AG09319 (cell line): ENCODE measurements at regions not wholly inside any gene's neighbourhood (a gene's known extent, or its start where the extent isn't known, plus 50 kb on each side); places are given as distances from the start of the nearest gene placed in this dataset.
"Not testable (repeated sequence)": the region's sequence is repeated elsewhere in the genome, so short reads cannot be mapped to it uniquely, and the experiment has no call there.

Source experiments
- DNase-seq: peaks from one replicate; pipeline ENCODE4 v3.0.0-alpha.2; 2010; ENCODE audit warnings: low read depth; ENCODE audit errors: extremely low read depth
- TF ChIP-seq, protein P1 (sequence below): IDR thresholded peaks from 2 replicates; pipeline ENCODE4 v1.5.1; 2011; ENCODE audit warnings: low read depth, mild to moderate bottlenecking, inconsistent platforms, low read length, moderate library complexity

DNA sequence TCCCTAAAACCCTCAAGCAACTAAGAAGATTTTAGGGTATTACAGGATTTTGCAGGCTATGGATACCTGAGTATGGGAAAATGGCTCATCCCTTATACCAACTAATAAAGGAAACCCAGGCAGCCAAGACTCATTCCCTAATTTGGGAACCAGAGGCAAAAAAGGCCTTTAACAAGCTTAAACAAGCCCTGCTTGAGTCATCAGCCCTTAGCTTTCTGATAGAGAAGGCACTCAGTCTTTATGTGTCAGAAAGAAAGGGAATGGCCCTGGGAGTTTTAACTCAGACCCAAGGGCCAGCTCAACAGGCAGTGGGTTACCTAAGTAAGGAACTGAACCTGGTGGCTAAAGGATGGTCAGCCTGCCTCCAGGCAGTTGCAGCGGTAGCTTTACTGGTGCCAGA is 96.9 kb upstream of the RMP24 start:
- TF ChIP-seq, protein P1, sequence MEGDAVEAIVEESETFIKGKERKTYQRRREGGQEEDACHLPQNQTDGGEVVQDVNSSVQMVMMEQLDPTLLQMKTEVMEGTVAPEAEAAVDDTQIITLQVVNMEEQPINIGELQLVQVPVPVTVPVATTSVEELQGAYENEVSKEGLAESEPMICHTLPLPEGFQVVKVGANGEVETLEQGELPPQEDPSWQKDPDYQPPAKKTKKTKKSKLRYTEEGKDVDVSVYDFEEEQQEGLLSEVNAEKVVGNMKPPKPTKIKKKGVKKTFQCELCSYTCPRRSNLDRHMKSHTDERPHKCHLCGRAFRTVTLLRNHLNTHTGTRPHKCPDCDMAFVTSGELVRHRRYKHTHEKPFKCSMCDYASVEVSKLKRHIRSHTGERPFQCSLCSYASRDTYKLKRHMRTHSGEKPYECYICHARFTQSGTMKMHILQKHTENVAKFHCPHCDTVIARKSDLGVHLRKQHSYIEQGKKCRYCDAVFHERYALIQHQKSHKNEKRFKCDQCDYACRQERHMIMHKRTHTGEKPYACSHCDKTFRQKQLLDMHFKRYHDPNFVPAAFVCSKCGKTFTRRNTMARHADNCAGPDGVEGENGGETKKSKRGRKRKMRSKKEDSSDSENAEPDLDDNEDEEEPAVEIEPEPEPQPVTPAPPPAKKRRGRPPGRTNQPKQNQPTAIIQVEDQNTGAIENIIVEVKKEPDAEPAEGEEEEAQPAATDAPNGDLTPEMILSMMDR = no peak
- DNase-seq = no peak

DNA sequence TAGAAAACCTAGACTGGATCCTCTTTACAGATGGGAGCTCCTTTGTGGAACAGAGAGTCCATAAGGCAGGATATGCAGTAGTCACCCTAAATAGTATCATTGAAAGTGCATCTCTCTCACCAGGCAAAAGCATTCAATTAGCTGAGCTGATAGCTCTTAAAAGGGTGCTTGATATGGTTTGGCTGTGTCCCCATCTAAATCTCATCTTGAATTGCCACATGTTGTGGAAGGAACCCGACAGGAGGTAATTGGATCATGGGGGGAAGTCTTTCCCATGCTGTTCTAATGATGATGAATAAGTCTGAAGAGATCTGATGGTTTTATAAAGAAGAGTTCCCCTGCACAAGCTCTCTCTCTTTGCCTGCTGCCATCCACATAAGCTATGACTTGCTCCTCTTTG is 96.2 kb upstream of the RMP24 start:
- TF ChIP-seq, protein P1 = no peak
- DNase-seq = no peak

DNA sequence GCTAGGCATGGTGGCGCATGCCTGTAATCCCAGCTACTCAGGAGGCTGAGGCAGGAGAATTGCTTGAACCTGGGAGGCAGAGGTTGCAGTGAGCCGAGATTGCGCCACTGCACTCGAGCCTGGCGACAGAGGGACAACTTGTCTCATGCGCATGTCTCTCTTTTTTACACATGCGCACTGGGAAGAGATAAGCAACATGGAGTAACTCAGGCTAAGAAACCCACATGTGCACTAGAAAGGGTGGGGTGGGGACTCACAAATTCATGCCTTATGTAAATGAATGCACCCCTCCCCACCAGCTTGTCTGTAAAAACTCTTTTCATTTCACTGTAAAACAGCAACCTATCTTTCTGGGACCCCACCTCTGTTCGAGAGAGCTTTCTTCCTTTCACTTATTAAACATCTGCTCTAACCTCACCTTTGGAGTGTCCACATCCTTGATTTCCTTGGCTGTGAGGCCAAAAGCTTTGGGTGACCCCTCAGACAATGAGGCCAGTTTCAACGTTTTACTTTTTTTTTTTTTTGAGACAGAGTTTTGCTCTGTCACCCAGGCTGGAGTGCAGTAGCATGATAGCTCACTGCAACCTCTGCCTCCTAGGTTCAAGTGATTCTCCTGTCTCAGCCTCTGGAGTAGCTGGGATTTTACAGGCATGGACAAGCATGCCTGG is 91.6 kb upstream of the RMP24 start:
- DNase-seq = no peak
- TF ChIP-seq, protein P1 = no peak

DNA sequence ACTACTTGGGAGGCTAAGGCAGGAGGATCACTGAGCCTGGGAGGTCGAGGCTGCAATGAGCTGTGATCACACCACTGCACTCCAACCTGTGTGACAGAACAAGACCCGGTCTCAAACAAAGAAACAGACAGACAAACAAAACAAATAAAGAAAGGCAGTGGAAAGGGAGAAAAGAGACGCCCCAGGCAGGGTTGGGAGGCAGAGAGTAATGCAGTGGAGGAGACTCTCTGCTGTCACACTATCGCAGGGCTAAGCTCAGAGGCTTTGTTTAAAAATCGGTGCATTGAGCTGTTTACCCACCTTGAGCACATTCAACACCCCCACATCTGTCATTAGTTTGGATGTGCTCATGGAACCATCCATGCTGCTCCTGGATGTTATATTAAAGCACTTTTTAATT is 84.2 kb upstream of the RMP24 start:
- TF ChIP-seq, protein P1 = no peak
- DNase-seq = no peak

DNA sequence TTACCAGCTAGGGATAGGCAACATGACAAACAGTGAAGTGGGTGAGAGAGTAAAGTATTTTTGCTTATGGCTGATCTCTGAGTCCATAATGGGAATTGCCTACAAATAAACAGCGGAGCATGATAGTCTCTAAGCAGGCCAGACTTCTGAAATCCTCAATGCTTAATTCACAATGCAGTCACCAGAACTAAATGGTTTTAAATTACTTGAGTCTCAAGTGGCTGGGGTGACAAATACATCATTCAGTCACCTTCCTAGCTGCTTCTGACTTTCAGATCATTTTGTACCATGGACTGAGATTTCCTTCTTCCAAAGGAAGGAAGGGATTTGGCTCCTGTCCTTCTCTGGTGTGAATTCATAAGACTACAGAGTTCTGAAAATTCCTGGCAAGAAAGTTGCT is 82.8 kb upstream of the RMP24 start:
- DNase-seq = no peak
- TF ChIP-seq, protein P1 = no peak

DNA sequence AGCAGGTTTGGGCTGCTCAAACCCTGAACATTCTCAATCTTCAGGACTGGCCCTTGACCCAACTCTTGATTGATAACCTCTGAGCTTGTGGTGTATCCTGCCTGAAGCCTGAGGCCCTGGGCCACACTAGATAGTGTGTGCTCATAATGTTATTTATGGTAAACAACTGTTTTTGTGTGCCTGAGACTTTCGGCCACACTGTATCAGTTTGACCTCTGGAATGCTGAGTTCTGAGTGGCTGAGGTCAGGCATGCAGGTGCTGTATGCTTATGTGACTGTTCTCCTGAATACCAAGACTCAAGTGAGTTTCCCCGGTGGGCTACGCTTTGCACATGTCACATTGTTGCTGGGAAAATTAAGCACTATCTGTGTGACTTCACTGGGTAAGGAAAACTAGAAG is 82.2 kb upstream of the RMP24 start:
- no peak for DNase-seq
- TF ChIP-seq, protein P1 = no peak

- no peak for DNase-seq
- TF ChIP-seq, protein P1 = no peak
Measured at GRCh38 chr18:35892118-35892517, 80.4 kb upstream of the RMP24 start.

DNA sequence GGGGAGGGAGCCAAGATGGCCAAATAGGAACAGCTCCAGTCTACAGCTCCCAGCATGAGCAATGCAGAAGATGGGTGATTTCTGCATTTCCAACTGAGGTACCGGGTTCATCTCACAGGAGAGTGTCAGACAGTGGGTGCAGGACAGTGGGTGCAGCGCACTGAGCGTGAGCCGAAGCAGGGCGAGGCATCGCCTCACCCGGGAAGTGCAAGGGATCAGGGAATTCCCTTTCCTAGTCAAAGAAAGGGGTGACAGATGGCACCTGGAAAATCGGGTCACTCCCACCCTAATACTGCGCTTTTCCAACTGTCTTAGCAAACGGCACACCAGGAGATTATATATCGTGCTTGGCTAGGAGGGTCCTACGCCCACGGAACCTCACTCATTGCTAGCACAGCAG is 75.0 kb upstream of the RMP24 start:
- DNase-seq = not testable (repeated sequence)
